ENCODE measurements at regions not wholly inside any gene's neighbourhood (a gene's known extent, or its start where the extent isn't known, plus 50 kb on each side); places are given as distances from the start of the nearest gene placed in this dataset.
"Not testable (repeated sequence)": the region's sequence is repeated elsewhere in the genome, so short reads cannot be mapped to it uniquely, and the experiment has no call there.

GRCh38 chr12:33609910-33610309, 170.3 kb upstream of the SYT10 start:
- no peak overlapping the region for H3K27ac Mint-ChIP-seq
- H3K9me3 Mint-ChIP-seq, result peaks cover 6% of the 10 kb centered on the region
- H3K4me3 Mint-ChIP-seq, result no peak overlapping the region
- DNase-seq (ENCODE audit: low spot score in 2 of 2, unreplicated experiment in 2 of 2), result no peak
- H3K4me1 Mint-ChIP-seq, result peaks cover 10% of the 10 kb centered on the region
- TF ChIP-seq CTCF (IDR thresholded peaks at IDR 0.05; ENCODE audit: unreplicated experiment), result no peak
- no peaks in the 10 kb centered on the region for H3K36me3 Mint-ChIP-seq
- H3K27me3 Mint-ChIP-seq (ENCODE audit: low read depth), result no peaks in the 10 kb centered on the region

DNA sequence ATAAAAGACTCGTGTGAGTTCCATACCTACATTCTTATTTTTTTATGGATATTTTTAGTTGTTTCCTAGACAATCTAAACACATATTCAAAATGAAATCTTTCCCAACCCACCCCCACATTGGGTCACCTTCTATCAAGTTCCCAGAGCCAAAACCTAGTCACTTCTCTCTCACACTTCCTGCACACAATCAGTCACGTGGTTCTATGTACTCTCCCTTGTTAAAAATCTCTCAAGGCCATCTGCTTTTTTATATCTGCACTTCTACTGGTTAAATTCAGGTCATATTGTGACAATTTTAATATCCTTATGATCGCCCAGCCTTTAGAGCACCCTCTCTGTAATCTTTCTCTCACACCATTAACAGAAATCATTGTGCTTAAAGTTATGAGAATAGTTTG, 175.0 kb upstream of the SYT10 start:
- TF ChIP-seq CTCF (IDR thresholded peaks at IDR 0.05; ENCODE audit: unreplicated experiment), result no peak
- Mint-ChIP-seq H3K27me3 (ENCODE audit: low read depth) (no peaks in the 10 kb centered on the region), H3K9me3 (peaks cover 25% of the 10 kb centered on the region), H3K27ac (peak overlapping the region; percentile 7), H3K4me3 (no peak overlapping the region), H3K4me1 (peaks cover 2% of the 10 kb centered on the region), H3K36me3 (peaks cover 8% of the 10 kb centered on the region)
- DNase-seq (ENCODE audit: low spot score in 2 of 2, unreplicated experiment in 2 of 2), result no peak

GRCh38 chr12:33617218-33617617, 177.6 kb upstream of the SYT10 start:
- DNase-seq (ENCODE audit: low spot score in 2 of 2, unreplicated experiment in 2 of 2), result no peak
- Mint-ChIP-seq H3K4me1 (peaks cover 2% of the 10 kb centered on the region), H3K36me3 (peaks cover 8% of the 10 kb centered on the region), H3K27me3 (ENCODE audit: low read depth) (no peaks in the 10 kb centered on the region), H3K27ac (no peak overlapping the region), H3K4me3 (no peak overlapping the region), H3K9me3 (peaks cover 31% of the 10 kb centered on the region)
- TF ChIP-seq CTCF (IDR thresholded peaks at IDR 0.05; ENCODE audit: unreplicated experiment), result no peak

DNA sequence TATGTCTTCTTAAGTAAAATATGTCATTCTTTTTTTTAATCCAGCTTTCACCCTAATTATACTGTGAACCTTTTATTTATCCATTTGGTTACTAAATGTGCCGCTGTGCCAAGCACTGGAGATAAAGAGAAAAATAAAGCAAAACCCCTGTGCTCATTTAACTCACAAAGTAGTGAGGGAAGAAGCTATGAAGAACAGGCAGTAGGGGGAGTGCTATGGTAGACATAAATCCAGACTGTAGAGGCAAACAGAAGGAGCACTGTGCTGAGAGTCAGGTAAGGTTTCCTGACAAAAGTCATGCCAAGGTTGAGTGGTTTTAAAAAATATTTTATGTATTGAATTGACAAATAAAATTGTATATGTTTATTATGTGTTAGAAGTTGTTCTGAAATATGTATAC, 188.5 kb upstream of the SYT10 start:
- H3K36me3 Mint-ChIP-seq, result no peaks in the 10 kb centered on the region
- H3K4me1 Mint-ChIP-seq, result no peaks in the 10 kb centered on the region
- H3K9me3 Mint-ChIP-seq, result no peaks in the 10 kb centered on the region
- no peak for DNase-seq (ENCODE audit: low spot score in 2 of 2, unreplicated experiment in 2 of 2)
- H3K27ac Mint-ChIP-seq, result no peak overlapping the region
- TF ChIP-seq CTCF (IDR thresholded peaks at IDR 0.05; ENCODE audit: unreplicated experiment), result no peak
- no peak overlapping the region for H3K4me3 Mint-ChIP-seq
- no peaks in the 10 kb centered on the region for H3K27me3 Mint-ChIP-seq (ENCODE audit: low read depth)

DNA sequence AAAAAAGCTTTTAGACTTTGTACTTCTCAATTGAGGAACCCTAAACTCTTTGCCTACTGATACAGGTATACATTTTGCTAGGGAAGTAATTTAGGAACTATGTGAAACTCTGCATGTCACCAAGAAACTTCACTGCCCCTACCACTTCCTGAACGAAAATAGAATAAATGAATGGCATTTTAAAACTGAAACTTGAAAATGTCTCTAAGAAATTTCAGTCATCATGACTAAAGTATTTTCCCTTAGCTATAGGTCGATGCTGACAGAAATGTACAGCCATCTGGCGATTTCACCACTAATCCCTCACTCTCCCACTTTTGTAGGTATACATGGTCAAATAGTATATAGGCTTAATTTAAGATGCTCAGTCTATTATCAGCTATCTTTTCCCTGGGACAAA, 194.9 kb upstream of the SYT10 start:
- no peaks in the 10 kb centered on the region for H3K4me1 Mint-ChIP-seq
- peaks cover 4% of the 10 kb centered on the region for H3K9me3 Mint-ChIP-seq
- no peak for DNase-seq (ENCODE audit: low spot score in 2 of 2, unreplicated experiment in 2 of 2)
- no peak for TF ChIP-seq CTCF (IDR thresholded peaks at IDR 0.05; ENCODE audit: unreplicated experiment)
- no peak overlapping the region for H3K27ac Mint-ChIP-seq
- no peaks in the 10 kb centered on the region for H3K36me3 Mint-ChIP-seq
- H3K27me3 Mint-ChIP-seq (ENCODE audit: low read depth), result no peaks in the 10 kb centered on the region
- no peak overlapping the region for H3K4me3 Mint-ChIP-seq

GRCh38 chr12:33636930-33637329, 197.3 kb upstream of the SYT10 start:
- H3K9me3 Mint-ChIP-seq; H3K4me3 Mint-ChIP-seq; H3K4me1 Mint-ChIP-seq; H3K27ac Mint-ChIP-seq; H3K36me3 Mint-ChIP-seq; H3K27me3 Mint-ChIP-seq (ENCODE audit: low read depth); DNase-seq (ENCODE audit: low spot score in 2 of 2, unreplicated experiment in 2 of 2): not testable (repeated sequence)
